T-helper 2 cell (primary cell): ENCODE measurements at regions not wholly inside any gene's neighbourhood (a gene's known extent, or its start where the extent isn't known, plus 50 kb on each side); places are given as distances from the start of the nearest gene placed in this dataset.
"Not testable (repeated sequence)": the region's sequence is repeated elsewhere in the genome, so short reads cannot be mapped to it uniquely, and the experiment has no call there.

Source experiments
- DNase-seq, 5 experiments: peaks; one replicate each; pipeline versions ENCODE4 v3.0.0 to v3.0.0-alpha.2; 2012 to 2022

DNA sequence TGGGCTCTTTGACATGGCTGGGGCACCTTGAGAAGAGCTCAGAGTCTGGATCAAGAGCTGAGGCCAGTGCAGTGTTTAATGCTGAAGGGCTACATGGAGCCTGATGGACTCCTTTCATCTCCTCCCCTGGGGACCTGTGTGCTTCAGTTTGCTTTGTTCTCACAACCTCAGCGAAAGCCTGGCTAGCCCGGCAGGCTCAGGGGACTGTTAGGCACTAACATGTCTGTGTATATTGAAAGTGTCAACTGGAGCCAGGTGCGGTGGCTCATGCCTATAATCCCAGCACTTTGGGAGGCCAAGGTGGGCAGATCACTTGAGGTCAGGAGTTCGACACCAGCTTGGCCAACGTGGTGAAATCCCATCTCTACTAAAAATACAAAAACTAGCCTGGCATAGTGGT, 194.5 kb downstream of the C1orf94 start:
- not testable (repeated sequence) for DNase-seq

DNA sequence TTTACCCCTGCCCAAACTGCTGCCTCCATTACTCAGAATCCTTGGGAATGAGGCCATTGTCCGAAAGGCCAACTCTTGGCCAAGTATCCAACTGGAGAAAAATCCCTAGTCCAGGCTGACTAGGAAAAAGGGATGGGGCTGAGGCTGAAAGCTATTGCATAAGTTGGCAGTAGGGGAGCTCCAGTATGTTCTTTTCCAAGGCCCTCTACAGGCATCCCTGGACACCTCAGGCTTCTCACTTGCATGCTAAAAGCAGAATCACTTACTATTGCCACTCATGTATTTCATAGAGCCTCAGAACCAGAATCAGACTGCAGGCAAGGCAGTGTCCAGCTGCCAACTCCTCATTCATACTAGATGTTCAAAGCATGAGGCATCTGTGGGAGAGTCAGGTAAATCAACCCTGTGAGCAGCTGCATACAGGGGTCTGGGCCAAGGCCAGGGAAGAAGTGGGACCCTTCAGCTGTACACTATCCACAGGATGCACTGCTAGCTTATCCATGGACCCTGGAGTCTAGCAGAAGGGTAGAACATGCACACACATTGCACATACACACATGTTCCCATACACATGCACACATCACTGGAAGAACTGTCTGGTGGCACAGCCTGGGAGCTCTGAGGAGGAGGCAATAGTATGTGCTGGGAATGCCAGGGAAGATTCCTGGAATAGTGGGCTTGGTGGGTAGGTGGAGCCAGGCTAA, 195.3 kb downstream of the C1orf94 start:
- DNase-seq = no peak

DNA sequence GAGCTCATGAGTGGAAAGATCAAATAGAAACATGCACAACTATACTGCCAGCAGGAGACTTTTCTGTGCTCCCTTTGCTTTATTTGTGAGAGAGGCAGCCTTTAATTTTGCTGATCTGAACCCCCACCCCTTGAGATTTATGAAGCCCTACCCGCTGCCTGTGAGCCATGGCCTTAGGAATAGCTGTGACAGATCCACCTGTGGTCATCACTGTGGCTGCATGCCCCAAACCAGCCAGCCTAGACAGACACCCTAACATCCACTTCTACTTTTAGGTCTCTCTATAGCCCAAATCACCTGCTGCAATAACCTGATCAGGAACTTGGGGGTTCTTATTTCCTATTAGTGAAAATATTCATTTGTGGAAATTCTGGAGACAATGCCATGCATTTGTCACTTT, 196.2 kb downstream of the C1orf94 start:
- no peak for DNase-seq

DNA sequence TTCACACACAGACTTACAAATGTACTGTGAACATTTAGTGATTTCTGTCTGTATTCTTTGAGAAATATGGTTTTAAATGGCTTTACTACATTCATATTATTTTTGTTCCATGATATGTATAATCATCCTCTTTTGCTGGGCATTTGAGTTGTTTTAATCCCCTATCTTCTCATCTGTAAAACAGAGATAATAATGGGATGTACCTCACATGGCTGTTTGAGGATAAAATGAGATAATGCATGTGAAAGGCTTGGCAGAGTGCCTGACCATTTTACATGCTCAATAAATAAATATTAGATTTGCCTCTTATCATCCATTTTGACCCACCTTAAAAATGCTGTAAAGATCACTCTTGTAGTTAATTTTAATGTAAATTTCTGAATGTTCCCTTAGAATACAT, 197.2 kb downstream of the C1orf94 start:
- no peak for DNase-seq

DNA sequence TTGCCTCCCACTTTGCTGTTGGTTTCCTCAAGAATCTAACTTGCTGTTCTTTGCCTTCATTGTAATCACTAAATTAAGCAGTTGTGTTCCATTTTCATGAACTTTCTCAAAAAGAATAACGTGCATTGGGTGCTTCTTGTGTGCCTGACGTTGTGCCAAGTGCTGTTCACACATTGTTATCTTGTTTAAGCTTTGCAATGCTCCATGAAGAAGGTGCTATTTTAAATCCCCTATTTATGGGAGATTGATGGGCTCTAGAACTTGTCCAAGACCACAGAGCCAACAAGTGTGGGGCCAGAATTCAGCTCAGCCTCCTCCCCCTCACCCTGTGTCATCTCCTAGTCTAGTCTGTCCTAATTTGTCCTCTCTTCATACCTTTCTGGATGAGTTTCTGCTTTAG, 199.8 kb downstream of the C1orf94 start:
- DNase-seq = no peak

DNA sequence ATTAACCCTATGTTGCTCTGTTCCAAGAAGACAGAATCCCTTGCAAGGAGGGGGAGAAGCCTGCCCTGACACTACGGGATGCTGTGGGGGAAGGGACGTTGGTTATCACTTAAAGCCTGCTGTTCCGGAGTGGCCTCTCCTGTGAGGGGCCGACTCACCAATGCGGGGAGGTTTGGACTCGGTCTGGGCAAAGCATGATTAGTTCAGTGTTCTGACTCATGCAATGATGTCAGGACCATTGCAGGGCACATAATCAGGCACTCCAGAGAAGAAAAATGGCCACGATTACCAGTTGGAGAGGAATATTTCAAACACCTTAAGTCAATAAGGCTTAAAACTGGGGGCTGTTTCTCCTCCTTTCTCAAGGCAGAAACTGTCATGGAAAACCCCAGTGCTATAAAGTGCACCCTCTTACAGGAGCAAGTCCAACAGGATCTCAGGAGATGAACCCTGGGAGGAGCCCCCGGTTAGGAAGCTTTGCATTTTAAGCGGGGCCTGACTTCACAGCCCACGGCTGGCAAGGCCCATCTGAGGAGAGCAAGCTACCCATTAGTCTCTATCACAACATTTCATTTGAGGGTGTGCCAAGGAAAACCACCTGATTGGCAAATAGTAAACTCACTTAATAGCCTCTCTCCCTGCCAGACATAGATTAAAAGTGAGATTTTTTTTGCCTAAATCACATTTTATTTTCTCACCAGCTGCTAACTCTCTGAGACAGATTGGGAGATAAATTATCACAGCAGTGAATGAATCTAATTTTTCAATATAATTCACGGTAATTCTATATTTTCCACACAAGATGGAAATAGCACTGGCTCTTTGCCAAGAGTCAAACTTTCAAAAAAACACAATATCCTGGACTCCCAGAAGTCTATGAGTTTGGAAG, 202.5 kb downstream of the C1orf94 start:
- DNase-seq = no peak

DNA sequence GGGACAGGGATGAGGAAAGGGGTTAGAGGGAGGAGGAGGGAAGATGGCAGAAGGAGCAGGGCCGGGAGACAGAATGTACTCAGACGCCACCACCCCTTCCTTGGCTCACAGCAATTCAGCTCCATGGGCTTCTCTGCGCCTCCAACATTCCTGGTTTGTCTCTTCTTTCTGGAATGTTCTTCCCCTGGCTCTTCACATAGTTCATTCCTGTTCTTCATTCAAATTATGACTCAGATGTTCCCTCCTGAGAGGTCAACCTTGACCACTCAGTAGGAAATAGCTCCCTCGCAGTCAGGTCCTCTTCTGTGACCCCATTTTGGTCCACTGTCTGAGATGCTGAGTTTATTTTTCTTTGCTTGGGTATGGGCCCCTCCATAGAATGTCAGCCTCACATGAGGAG, 203.2 kb downstream of the C1orf94 start:
- no peak for DNase-seq

DNA sequence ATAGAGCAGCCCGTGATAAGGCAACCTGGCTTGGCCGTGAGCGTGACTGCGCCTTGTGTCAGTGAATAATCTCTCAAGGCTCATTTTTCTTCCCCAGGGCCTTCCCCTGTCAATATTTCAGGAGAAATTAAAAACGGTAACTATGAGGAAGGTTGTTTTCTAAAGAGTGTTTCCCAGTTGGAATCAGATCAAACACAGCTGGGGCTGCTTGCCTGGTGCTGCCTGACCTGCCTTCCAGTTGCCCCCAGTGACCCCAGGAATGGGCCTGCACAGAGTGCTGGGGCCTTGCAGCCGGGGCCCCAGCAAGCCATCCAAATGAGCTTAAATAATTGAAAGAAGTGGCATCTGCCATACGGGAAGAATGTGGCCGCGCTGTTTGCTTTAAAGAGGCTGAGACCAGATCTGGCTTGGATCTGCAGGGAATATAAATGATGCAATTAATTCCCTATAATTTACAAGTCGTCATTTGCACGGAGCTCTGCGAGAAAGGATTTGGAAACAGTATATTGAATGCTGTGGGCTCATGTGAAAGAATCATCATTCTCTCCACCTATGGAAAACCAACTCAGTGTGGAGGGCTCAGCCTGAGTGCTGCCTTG, 203.9 kb downstream of the C1orf94 start:
- DNase-seq = no peak

DNA sequence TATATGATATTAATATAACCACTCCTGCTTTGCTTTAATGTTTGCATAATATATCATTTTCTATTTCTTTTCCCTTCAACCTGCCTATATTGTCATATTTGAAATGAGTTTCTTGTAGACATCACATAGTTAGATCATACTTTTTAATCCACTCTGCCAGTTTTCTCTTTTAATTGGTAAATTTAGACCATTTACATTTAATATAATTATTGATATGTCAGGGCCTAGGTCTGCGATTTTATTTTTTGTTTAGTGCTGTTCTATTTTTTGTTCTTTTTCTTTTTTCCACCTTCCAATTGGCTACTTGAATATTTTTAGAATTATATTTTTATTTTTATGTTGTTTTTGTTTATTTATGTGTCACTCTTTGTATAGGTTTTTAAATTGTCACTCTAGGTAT, 213.3 kb downstream of the C1orf94 start:
- no peak for DNase-seq

DNA sequence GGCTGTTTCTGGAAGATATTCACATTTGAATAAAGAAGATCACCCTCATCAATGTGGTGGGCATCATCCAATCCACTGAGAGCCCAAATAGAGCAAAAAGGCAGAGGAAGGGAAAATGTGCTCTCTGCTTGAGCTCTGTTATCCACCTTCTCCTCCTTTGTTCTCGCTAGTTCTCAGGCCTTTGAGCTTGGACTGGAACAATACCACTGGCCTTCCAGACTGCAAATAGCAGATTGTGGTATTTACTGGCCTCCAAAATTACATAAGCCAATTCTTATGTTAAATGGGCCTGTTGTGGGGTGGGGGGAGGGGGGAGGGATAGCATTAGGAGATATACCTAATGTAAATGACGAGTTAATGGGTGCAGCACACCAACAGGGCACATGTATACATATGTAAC, 219.3 kb downstream of the C1orf94 start:
- DNase-seq = no peak

DNA sequence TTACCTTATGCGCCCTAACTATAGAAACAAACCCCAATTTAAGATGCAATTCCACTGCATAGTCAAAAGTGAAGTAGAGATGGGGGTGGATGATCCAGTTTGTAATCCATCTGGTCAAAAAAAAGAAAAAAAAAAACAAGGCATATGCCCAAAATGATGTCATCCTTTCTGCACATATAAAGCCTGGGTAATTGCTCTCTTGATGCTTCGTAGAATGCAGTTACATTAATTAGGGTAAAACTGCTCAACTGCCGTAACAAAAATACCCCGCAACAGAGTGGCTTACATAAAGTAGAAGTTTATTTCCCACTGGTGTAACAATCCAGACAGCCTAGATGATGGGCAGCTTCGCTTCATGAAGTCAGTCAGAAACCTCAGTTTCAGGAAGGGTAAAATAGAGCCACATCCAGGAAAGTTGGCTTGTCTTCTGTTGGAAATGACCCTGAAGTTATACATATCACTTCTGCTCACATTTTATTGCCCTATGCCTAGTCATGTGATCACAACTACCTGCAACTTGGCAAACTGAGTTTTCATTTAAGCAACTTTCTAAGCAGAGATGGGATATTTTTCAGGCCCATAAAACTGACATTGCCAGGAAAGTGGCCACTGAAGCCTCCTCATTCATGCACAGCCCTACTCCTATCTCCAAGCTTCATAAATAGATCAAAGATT, 221.7 kb downstream of the C1orf94 start:
- DNase-seq = no peak

DNA sequence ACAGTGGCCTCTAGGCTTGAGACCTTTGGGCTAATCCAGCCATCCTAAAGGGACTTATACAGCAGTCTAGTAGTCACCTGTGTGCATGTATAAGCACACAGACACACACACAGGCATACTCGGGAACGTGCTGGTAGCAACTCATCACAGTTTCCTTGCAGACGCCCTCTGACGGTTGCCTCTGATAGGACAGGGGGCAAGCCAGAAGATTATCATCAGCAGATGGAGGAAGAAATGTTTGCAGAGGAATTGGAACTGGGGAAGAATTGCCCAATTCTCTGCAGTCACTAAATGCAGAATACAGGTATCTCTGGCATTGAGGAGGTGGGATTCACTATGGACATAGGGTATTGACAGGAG, 222.2 kb downstream of the C1orf94 start:
- no peak for DNase-seq

DNA sequence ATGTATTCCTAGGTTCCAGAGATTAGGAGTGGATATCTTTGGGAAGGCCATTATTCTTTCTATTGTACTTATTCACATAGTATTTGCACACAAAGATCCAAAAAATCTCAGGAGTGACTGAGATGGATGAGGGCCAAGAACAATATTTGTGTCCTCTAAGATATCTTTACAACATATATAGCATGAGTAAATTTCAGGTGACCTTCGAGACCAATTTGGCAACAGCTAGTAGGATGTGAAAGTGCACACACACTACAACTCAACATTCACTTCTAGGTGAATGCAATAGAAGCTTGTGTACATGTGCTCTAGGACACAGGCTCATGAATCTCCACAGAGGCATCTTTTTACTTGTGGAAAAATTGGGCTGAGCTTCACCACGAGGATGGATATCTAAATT, 224.0 kb downstream of the C1orf94 start:
- no peak for DNase-seq

DNA sequence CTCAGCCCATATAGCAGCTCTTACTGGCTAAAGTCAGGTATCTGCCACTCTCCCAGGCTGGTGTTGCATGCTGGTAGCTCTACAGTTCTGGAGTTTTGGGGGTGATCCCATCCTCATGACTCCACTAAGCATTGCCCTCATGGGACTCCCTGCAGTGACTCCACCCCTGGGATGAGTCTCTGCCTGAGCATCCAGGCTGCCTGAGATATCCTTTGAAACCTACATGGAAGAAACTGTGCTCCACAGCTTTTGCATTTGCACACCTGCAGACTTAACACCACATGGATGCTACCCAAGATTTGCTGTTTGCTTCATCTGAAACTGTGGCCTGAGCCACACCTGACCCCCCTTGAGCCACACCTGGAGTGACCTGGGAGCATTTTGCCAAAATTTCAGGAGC, 226.4 kb downstream of the C1orf94 start:
- DNase-seq = no peak

DNA sequence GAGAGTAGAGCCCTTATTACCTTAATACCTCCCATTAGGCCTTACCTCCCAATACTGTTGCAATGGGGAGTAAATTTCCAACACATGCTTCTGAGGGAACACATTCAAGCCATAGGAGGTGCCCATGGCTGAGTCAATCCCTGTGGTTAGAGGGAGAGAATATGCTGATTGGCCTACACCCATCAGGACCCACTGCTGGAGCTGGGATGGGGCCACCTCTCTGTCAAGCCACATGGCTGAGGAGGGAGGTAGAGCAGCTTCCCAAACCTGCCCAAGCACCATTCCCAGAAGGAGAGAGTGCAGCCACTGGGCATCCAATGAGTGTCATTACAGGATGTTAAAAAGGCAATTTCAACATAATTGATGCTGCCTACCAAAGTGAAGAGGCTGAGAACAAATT, 228.1 kb downstream of the C1orf94 start:
- DNase-seq = no peak

DNA sequence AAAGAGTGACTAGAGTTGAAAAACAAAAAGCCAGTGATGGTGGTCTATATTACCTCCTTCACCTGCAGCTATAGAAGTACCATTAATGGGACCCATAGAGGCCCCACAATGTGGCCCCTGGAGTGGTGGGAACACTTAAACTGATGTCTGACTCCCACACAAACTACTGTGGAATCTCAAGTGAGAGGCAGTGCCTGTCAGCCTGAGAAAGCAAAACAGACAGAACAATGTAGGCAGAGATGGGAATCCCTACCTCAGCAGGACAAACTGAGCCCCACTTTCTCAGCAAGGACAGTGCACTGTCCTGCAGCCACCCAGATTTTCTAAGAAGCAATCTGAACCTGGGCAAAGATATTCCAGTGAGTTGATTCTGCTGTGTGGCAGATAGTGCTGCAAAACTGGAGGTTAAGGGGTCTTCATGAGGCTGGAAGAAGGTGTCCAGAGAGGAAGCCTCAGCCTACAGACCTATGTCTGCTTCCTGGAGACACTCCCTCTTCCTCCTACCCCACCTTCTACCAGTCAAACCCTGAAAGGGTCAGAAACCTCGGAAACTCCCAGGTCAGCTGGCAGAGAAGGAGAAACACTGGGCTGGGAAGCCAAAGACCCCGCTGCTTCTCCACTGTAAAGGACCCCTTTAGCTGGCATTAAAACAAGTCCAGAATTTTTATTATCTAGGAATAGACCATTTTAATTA, 228.7 kb downstream of the C1orf94 start:
- no peak for DNase-seq

DNA sequence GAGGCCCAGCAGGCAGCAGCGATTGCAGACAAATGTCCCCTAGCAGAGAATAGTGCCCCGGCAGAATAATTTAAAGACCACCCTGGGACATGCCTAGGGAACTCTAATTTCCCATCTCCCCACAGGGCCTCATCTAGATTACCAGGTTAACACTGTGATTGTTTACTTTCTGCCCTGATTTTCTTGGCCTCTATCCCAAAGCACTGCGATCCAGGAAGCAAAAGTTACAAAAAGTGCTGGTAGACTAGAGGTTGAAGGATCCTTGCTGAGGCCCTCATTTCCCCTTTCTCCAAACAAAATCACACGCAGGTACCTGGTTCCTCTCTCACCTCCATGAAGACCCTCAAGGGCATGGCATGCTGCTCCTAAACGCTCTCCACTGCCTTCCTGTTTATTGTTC, 229.7 kb downstream of the C1orf94 start:
- DNase-seq = no peak

DNA sequence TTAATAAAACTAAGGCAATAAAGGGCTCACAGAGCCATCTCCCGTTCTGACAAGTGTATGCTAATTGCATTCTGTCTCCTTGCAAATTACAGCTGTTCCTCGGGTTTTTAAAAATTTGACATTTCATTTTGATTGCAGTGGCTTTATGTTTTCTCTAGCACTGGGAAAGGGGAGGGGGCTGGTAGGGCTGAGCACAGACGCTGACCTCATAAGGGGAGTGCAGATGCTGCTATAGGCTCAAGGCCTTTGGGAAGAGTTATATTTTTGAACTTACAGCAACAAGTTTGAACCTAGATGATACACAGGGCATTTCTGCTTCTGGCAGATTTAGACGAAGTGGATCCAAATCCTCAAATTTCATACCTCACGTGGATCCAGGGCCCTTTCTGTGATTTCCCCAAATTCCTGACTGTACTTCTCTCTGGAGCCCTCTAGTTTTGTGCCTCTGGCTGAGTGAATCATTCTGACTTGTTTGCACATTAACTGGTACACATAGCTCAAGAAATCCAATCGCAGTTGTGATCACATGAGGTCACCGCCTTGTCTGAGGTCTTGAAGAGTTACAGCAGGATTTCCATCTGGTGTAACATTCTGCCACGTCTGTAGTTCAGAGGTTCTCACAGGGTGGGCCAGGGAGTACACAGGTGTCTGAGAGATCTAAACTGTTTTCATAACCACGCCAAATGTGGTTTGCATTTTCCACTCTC, 230.3 kb downstream of the C1orf94 start:
- DNase-seq = no peak

DNA sequence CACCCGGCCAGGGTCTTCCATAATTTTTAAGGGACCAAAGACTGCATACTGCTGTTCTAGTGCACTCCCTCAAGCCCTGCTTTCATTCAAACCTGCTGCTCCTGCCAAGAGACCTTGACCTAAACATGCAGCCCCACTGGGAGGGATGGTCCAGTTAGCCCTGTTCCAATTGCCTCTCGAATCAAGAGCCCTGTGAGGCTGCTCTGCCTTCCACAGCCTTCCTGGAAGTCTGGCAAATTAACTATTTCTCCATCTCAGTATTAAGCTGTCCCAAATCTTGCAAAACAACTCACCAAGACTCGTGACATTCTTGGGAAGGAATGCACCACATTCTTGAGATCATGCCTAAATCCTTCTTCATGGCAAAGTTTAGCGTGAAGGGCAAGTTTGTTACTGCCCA, 231.3 kb downstream of the C1orf94 start:
- DNase-seq = no peak

DNA sequence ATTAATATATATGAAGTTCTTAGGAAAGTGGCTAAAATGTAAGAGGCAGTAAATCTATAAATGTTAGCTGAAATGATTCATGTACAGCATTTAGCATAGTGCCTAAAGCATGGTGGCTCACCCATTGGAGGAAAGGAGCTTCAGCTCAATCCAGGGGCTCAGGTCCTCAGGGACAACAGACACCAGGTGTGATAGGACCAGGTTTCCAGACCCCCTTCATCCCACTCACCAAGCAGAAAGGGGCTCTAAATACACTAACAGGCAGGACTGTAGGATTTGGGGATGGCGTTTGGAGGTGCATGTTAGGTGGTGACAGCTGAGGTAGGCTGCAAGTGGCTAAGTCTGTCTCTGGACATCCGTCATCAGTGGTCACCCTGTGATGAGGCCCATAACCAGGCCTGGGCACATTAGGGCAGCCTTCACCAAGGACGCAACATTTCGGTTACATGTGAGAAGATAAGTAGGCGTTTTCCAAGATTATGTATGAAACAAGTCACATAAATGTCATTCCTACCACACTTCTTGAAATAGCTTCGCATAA, 233.1 kb downstream of the C1orf94 start:
- DNase-seq = no peak

DNA sequence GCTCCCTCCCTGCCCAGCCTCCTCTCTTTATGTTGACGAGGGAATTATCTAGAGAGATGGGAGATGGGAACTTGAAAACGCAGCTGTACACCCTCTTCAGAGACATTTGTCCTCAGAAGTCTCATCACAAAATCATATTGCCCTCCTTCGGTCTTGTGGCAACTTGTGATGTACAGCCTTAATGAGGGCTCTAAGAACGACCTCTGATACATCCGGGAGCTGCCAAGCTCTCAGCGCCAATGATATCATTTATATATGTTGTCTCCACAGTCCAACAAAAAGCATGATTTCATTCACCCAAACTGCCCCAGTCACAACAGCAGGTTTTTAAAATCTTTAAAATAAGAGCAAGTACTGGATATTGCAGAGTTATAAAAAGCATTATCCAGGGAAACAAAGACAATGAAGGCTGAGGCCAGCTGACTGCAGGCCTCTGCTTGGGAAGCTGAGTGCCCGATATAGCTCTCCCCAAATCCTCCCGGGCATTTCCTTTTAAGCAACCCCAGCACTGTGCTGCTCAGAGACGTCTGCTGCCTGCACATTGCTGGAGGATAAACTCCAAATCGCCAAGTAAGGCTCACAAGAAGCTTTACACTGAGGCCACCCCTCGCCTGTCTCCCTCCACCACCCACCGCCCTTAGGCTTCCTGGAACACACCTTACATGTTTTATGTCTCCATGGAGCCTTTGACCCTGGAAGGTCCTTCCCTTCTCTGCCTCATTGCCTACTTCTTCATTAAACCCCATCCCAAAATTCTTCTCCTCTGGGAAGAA, 236.1 kb downstream of the C1orf94 start:
- DNase-seq = no peak
